Liver (tissue), 7 donors: ENCODE measurements at regions not wholly inside any gene's neighbourhood (a gene's known extent, or its start where the extent isn't known, plus 50 kb on each side); places are given as distances from the start of the nearest gene placed in this dataset.

Experiments used
- DNase-seq: peaks from one replicate; pipeline ENCODE4 v3.0.0-alpha.2; 2017; ENCODE audit warnings: low spot score
- H3K27ac ChIP-seq, 2 donors: one replicate each; pipeline ENCODE4 v1.7.0; 2013; ENCODE audit warnings: inconsistent platforms in 2 of 2, low read length in 2 of 2, control low read depth in 1 of 2, low read depth in 1 of 2, mild to moderate bottlenecking in 1 of 2
- H3K27me3 ChIP-seq, 4 donors: one replicate each; pipeline versions ENCODE4 v1.6.1 to v1.7.0; 2013; ENCODE audit warnings: low read length in 3 of 4, inconsistent platforms in 1 of 4, mild to moderate bottlenecking in 1 of 4, moderate library complexity in 1 of 4; ENCODE audit not compliant: control insufficient read depth in 4 of 4, insufficient read depth in 4 of 4
- H3K36me3 ChIP-seq, 4 donors: one replicate each; pipeline versions ENCODE4 v1.6.1 to v1.7.0; 2013; ENCODE audit warnings: low read length in 3 of 4, mild to moderate bottlenecking in 3 of 4, low read depth in 1 of 4, moderate library complexity in 1 of 4; ENCODE audit not compliant: control insufficient read depth in 4 of 4, insufficient read depth in 3 of 4
- H3K4me1 ChIP-seq, 4 donors: one replicate each; pipeline versions ENCODE4 v1.6.1 to v1.7.0; 2013; ENCODE audit warnings: low read length in 3 of 4, mild to moderate bottlenecking in 3 of 4, moderate library complexity in 1 of 4; ENCODE audit not compliant: control insufficient read depth in 4 of 4, insufficient read depth in 4 of 4
- H3K4me3 ChIP-seq, 3 donors: one replicate each; pipeline versions ENCODE4 v1.6.1 to v1.7.0; 2013; ENCODE audit warnings: low read length in 3 of 3, control low read depth in 1 of 3, low read depth in 1 of 3, mild to moderate bottlenecking in 1 of 3
- H3K9ac ChIP-seq, 2 donors: one replicate each; pipeline ENCODE4 v1.7.0; 2013; ENCODE audit warnings: low read length in 2 of 2, mild to moderate bottlenecking in 2 of 2, moderate library complexity in 2 of 2, control low read depth in 1 of 2, low read depth in 1 of 2
- H3K9me3 ChIP-seq, 4 donors: one replicate each; pipeline versions ENCODE4 v1.6.1 to v1.7.0; 2013; ENCODE audit warnings: low read length in 3 of 4; ENCODE audit not compliant: control insufficient read depth in 4 of 4
- ATF3 ChIP-seq: IDR thresholded peaks from 2 replicates; pipeline ENCODE4 v1.6.1; 2016; ENCODE audit warnings: antibody characterized with exemption
- CTCF ChIP-seq: fragments of 150-350 bp; IDR thresholded peaks from 2 replicates; pipeline ENCODE4 v1.5.1; 2017; ENCODE audit warnings: improper control_type of control experiment, low read depth, low read length; ENCODE audit not compliant: missing input control
- EGR1 ChIP-seq, 2 donors: IDR thresholded peaks; 2 replicates each; pipeline ENCODE4 v1.6.1; 2016 to 2018; ENCODE audit warnings: antibody characterized with exemption in 2 of 2, low read depth in 2 of 2
- FOXA1 ChIP-seq: IDR thresholded peaks from 2 replicates; pipeline ENCODE4 v1.6.1; 2016; ENCODE audit warnings: antibody characterized with exemption
- GABPA ChIP-seq, 2 donors: IDR thresholded peaks in 1 of 2; conservative IDR thresholded peaks in 1 of 2; 2 replicates each; pipeline ENCODE4 v1.6.1; 2016; ENCODE audit warnings: antibody characterized with exemption in 2 of 2, mild to moderate bottlenecking in 1 of 2, moderate library complexity in 1 of 2
- HNF4A ChIP-seq, 2 donors: conservative IDR thresholded peaks; 2 replicates each; pipeline ENCODE4 v1.6.1; 2016; ENCODE audit warnings: antibody characterized with exemption in 2 of 2, mild to moderate bottlenecking in 2 of 2
- HNF4G ChIP-seq: IDR thresholded peaks from 2 replicates; pipeline ENCODE4 v1.6.1; 2016; ENCODE audit warnings: antibody characterized with exemption
- JUND ChIP-seq, 2 donors: IDR thresholded peaks; 2 replicates each; pipeline ENCODE4 v1.6.1; 2016; ENCODE audit warnings: antibody characterized with exemption in 2 of 2
- NR2F2 ChIP-seq: IDR thresholded peaks from 2 replicates; pipeline ENCODE4 v1.6.1; 2016; ENCODE audit warnings: antibody characterized with exemption
- REST ChIP-seq: IDR thresholded peaks from 2 replicates; pipeline ENCODE4 v1.6.1; 2016; ENCODE audit warnings: antibody characterized with exemption, mild to moderate bottlenecking
- RXRA ChIP-seq, 2 donors: IDR thresholded peaks; 2 replicates each; pipeline ENCODE4 v1.6.1; 2017 to 2018; ENCODE audit warnings: antibody characterized with exemption in 2 of 2, mild to moderate bottlenecking in 1 of 2
- SP1 ChIP-seq: IDR thresholded peaks from 2 replicates; pipeline ENCODE4 v1.6.1; 2018; ENCODE audit warnings: antibody characterized with exemption, mild to moderate bottlenecking
- TAF1 ChIP-seq: conservative IDR thresholded peaks from 2 replicates; pipeline ENCODE4 v1.6.1; 2016; ENCODE audit warnings: antibody characterized with exemption, mild to moderate bottlenecking
- YY1 ChIP-seq: IDR thresholded peaks from 2 replicates; pipeline ENCODE4 v1.6.1; 2016; ENCODE audit warnings: antibody characterized with exemption, mild to moderate bottlenecking
- TF ChIP-seq, protein P1 (sequence below): IDR thresholded peaks from 2 replicates; pipeline ENCODE4 v1.6.1; 2016; ENCODE audit warnings: antibody characterized with exemption
- TF ChIP-seq, protein P2 (sequence below): IDR thresholded peaks from 2 replicates; pipeline ENCODE4 v1.6.1; 2016; ENCODE audit warnings: antibody characterized with exemption
- donor health status: healthy.
- donor health status: healthy.
- donor health status: healthy.
- donor health status: healthy.

GRCh38 chr16:64751906-64752305, 370.0 kb downstream of the CDH11 start:
- Histone ChIP-seq H3K9me3 (no peaks in the 10 kb centered on the region), H3K4me3 (no peak overlapping the region), H3K27ac (no peak overlapping the region), H3K9ac (no peak overlapping the region), H3K27me3 (no peaks in the 10 kb centered on the region), H3K4me1 (no peaks in the 10 kb centered on the region), H3K36me3 (no peaks in the 10 kb centered on the region)
- TF ChIP-seq ATF3 (no peak), REST (no peak), SP1 (no peak), EGR1 (IDR thresholded peaks at IDR 0.05; ENCODE audit: low read depth in 2 of 2) (no peak), HNF4G (no peak), TAF1 (no peak), FOXA1 (no peak)
- TF ChIP-seq, protein P1, sequence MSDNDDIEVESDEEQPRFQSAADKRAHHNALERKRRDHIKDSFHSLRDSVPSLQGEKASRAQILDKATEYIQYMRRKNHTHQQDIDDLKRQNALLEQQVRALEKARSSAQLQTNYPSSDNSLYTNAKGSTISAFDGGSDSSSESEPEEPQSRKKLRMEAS: no peak
- no peak for DNase-seq

DNA sequence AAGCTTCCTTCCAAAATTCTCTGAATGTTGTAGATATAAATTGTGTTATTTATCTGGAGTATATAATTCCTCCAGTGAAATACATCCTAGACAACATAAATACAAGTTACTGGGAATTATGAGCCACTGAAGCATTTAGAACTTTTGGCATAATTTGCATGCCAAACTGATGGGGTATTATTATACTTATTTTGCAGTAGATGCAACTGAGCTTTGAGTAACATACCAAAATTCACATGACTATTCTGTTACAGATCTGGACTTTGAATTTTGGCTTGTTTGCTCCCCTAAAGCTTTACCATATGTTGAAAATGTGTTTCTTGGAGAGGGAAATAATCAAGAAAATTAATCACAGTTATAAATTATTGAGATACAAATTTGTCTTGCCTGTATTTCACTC, 372.5 kb downstream of the CDH11 start:
- Histone ChIP-seq H3K9me3 (no peaks in the 10 kb centered on the region), H3K9ac (no peak overlapping the region), H3K36me3 (no peaks in the 10 kb centered on the region), H3K27me3 (no peaks in the 10 kb centered on the region), H3K4me3 (no peak overlapping the region), H3K27ac (no peak overlapping the region), H3K4me1 (no peaks in the 10 kb centered on the region)
- TF ChIP-seq REST (no peak), SP1 (no peak), NR2F2 (no peak), CTCF (no peak), HNF4G (no peak), FOXA1 (no peak), HNF4A (conservative IDR thresholded peaks at IDR 0.05) (no peak), GABPA (IDR thresholded peaks at IDR 0.05 in 1 of 2, conservative IDR thresholded peaks at IDR 0.05 in 1 of 2) (no peak), TAF1 (no peak), JUND (IDR thresholded peaks at IDR 0.05) (no peak), YY1 (no peak), RXRA (IDR thresholded peaks at IDR 0.05) (no peak)
- TF ChIP-seq, protein P2, sequence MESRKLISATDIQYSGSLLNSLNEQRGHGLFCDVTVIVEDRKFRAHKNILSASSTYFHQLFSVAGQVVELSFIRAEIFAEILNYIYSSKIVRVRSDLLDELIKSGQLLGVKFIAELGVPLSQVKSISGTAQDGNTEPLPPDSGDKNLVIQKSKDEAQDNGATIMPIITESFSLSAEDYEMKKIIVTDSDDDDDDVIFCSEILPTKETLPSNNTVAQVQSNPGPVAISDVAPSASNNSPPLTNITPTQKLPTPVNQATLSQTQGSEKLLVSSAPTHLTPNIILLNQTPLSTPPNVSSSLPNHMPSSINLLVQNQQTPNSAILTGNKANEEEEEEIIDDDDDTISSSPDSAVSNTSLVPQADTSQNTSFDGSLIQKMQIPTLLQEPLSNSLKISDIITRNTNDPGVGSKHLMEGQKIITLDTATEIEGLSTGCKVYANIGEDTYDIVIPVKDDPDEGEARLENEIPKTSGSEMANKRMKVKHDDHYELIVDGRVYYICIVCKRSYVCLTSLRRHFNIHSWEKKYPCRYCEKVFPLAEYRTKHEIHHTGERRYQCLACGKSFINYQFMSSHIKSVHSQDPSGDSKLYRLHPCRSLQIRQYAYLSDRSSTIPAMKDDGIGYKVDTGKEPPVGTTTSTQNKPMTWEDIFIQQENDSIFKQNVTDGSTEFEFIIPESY: no peak
- TF ChIP-seq, protein P1: no peak
- no peak for DNase-seq
